GM12878 (cell line): ENCODE measurements at regions not wholly inside any gene's neighbourhood (a gene's known extent, or its start where the extent isn't known, plus 50 kb on each side); places are given as distances from the start of the nearest gene placed in this dataset.

Experiments
- ATAC-seq: fragments of 200-7000 bp; cut with Tn5 transposase; 3 replicates; pipeline ENCODE4 v1.9.1; 2020; ENCODE audit warnings: mild to moderate bottlenecking, moderate library complexity
- BruUV-seq: library from RNA; stranded (reverse); fragments of 400-500 nt; replicated peaks from 2 replicates; lab custom pipeline; 2021; lab: Mats Ljungman, UMichigan
- CTCF ChIA-PET: fragments of 300-600 bp; sonication (Branson Sonifier 250); formaldehyde crosslinking; extraction: SDS; loops from one replicate; lab custom pipeline; 2021; ENCODE audit warnings: inconsistent platforms; lab: Yijun Ruan, JAX
- POLR2A ChIA-PET: fragments of 350-600 bp; formaldehyde crosslinking; extraction: SDS; loops from one replicate; lab custom pipeline; 2021; ENCODE audit warnings: inconsistent platforms; lab: Charles Lee
- RAD21 ChIA-PET: fragments of 300-600 bp; sonication (Branson Sonifier 250); formaldehyde crosslinking; loops from one replicate; lab custom pipeline; 2023; ENCODE audit warnings: antibody characterized with exemption; ENCODE audit not compliant: unreplicated experiment; lab: Charles Lee
- SMC1A ChIA-PET: fragments of 300-600 bp; sonication (Branson Sonifier 250); formaldehyde crosslinking; loops from one replicate; lab custom pipeline; 2023; ENCODE audit not compliant: unreplicated experiment, uncharacterized antibody; lab: Charles Lee
- DNase-seq: peaks from one replicate; pipeline ENCODE4 v3.0.0-alpha.2; 2011; ENCODE audit warnings: low read depth, low spot score
- FAIRE-seq: peaks from 3 replicates; lab custom pipeline; 2011; peaks lifted over from hg19 to GRCh38; lab: Jason Lieb, UNC
- H2AFZ ChIP-seq: 2 replicates; pipeline ENCODE4 v1.6.0; 2011; ENCODE audit warnings: low read depth, low read length, control low read depth; ENCODE audit not compliant: control insufficient read depth
- H3K27ac ChIP-seq: 2 replicates; pipeline ENCODE4 v1.5.1; 2011; ENCODE audit warnings: control low read depth; ENCODE audit not compliant: control insufficient read depth, insufficient read depth
- H3K27me3 ChIP-seq, 2 experiments: replicated peaks in 1 of 2; 2 replicates each; pipeline versions ENCODE4 v1.6.0 to v1.6.1; 2011; ENCODE audit warnings: low read length in 1 of 2; ENCODE audit not compliant: control insufficient read depth in 2 of 2, insufficient read depth in 2 of 2
- H3K36me3 ChIP-seq, 2 experiments: 2 replicates each; pipeline ENCODE4 v1.5.1; 2011; ENCODE audit warnings: low read length in 1 of 2; ENCODE audit not compliant: control insufficient read depth in 2 of 2, insufficient read depth in 2 of 2
- H3K4me1 ChIP-seq: 2 replicates; pipeline ENCODE4 v1.6.1; 2011; ENCODE audit warnings: mild to moderate bottlenecking, low read length, moderate library complexity, mixed read lengths; ENCODE audit not compliant: control insufficient read depth, insufficient read depth
- H3K4me2 ChIP-seq: 2 replicates; pipeline ENCODE4 v1.6.0; 2011; ENCODE audit warnings: control low read depth; ENCODE audit not compliant: control insufficient read depth, insufficient read depth
- H3K4me3 ChIP-seq: fragments of 200-600 bp; sonication (generic); 2 replicates; pipeline ENCODE4 v1.5.1; 2016
- H3K79me2 ChIP-seq: 2 replicates; pipeline ENCODE4 v1.6.0; 2011; ENCODE audit warnings: low read length; ENCODE audit not compliant: control insufficient read depth, insufficient read depth
- H3K9ac ChIP-seq: 2 replicates; pipeline ENCODE4 v1.8.0; 2011; ENCODE audit warnings: low read length, control low read depth, mixed read lengths; ENCODE audit not compliant: control insufficient read depth, insufficient read depth
- H3K9me3 ChIP-seq: replicated peaks from 3 replicates; pipeline ENCODE4 v1.5.1; 2011; ENCODE audit warnings: mild to moderate bottlenecking, low read length; ENCODE audit not compliant: control insufficient read depth, insufficient read depth
- H4K20me1 ChIP-seq: 2 replicates; pipeline ENCODE4 v1.6.0; 2011; ENCODE audit not compliant: control insufficient read depth, insufficient read depth
- ETV6 ChIP-seq, 2 experiments: fragments of 450-650 bp in 1 of 2; IDR thresholded peaks in 1 of 2; conservative IDR thresholded peaks in 1 of 2; 2 replicates each; pipeline ENCODE4 v1.6.1; 2014; ENCODE audit warnings: antibody characterized with exemption in 1 of 2, borderline replicate concordance in 1 of 2, low read depth in 1 of 2, mild to moderate bottlenecking in 1 of 2, moderate library complexity in 1 of 2
- HDAC6 ChIP-seq: fragments of 200-600 bp; sonication (generic); IDR thresholded peaks from one replicate; pipeline ENCODE4 v1.8.0; 2017; ENCODE audit warnings: antibody characterized with exemption; ENCODE audit not compliant: unreplicated experiment
- KLF5 ChIP-seq: fragments of 450-650 bp; IDR thresholded peaks from 2 replicates; pipeline ENCODE4 v1.6.1; 2014; ENCODE audit warnings: mild to moderate bottlenecking; ENCODE audit not compliant: partially characterized antibody
- POLR2AphosphoS2 ChIP-seq: IDR thresholded peaks from 2 replicates; pipeline ENCODE4 v1.6.1; 2011; ENCODE audit warnings: low read depth, mild to moderate bottlenecking, low read length, improper control_type of control experiment, moderate library complexity
- RB1 ChIP-seq: fragments of 450-650 bp; formaldehyde crosslinking; IDR thresholded peaks from 2 replicates; pipeline ENCODE4 v1.6.1; 2017; ENCODE audit warnings: mild to moderate bottlenecking, borderline replicate concordance
- TCF7 ChIP-seq: IDR thresholded peaks from 2 replicates; pipeline ENCODE4 v1.6.1; 2014; ENCODE audit warnings: antibody characterized with exemption, borderline replicate concordance
- WGBS: methylation state at CpG from one replicate; pipeline ENCODE4 v1.1.6; 2016; ENCODE audit warnings: low lambda C conversion rate; ENCODE audit not compliant: insufficient replicate concordance, insufficient coverage; ENCODE audit errors: missing lambda C conversion rate; 5-methylcytosine and 5-hydroxymethylcytosine counted together
- in situ Hi-C: fragments of 300-500 bp; cut with MboI; formaldehyde crosslinking; loops from 9 replicates; pipeline ENCODE4 v1.14.3; 2018; ENCODE audit warnings: mixed read lengths
- intact Hi-C: fragments of 100-400 bp; cut with micrococcal nuclease; formaldehyde crosslinking; loops from one replicate; pipeline ENCODE4 v1.14.2; 2022; ENCODE audit not compliant: unreplicated experiment

DNA sequence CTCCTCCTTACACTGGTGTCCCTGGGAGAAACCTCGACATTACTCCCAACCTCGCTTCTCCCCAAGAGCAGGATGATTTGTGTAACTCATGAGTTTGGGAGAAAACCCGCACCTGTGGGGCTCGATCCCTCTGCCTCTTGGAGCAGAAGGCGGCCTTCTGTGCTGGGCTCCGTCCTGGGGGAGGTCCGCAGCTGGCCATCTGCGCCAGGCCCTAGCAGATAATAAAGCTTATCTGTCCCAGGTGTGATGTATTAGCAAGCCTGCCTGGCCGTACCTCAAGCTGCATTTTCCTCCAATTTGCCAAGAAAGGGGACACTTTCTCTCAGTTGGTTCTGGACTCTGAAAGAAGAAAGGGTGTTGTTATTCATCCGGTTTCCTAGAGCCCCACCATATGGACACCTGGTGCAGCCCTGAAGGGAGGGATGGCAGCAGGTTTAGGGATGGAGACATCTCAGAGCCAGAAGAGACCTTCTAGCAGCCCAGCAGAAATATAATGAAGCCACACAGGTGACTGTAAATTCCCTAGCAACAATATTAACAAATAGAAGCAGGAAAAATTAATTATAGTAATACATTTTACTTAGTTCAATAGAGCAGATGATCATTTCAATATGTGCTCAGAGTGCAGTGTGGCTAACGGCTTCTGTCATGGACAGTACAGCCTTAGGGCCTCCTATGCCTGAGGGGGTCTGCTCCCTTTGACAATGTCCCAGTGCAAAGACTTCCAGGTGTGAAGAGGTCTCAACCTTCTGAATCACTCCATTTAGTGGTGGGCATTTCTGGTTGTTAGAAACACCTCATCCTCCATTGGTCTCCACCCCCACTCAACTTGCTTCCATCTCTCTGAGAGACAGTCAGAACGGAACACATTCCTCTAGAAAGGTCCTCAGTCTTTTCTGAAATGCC is 94.8 kb downstream of the CPN2 start:
- Histone ChIP-seq H3K27ac (no peak overlapping the region), H3K79me2 (no peaks in the 10 kb centered on the region), H2AFZ (peak overlapping the region; percentile 91), H4K20me1 (no peaks in the 10 kb centered on the region), H3K36me3 (no peaks in the 10 kb centered on the region), H3K27me3 (peaks cover 0 to 1% of the 10 kb centered on the region in 2 experiments; a peak in 1 of 4 replicates), H3K9me3 (no peaks in the 10 kb centered on the region; the same call in 2 of the 3 replicates), H3K4me1 (peaks cover 7% of the 10 kb centered on the region), H3K4me3 (no peak overlapping the region), H3K9ac (no peak overlapping the region), H3K4me2 (no peak overlapping the region)
- ChIA-PET SMC1A (interaction anchor here (1.0 kb wide), 1 partner anchor 593 kb away, joined by 3 read pairs; no protein-coding TSS in a partner anchor), POLR2A (no interaction called here), CTCF (no interaction called here), RAD21 (interaction anchor here (1.1 kb wide), 1 partner anchor 59 kb away, joined by 3 read pairs; no protein-coding TSS in a partner anchor)
- DNase-seq: no peak
- intact Hi-C loops: no loop called here
- no TSS peak for BruUV-seq
- WGBS: 92% methylated on average over 12 of the region's 12 CpGs
- in situ Hi-C loops: no loop called here
- TF ChIP-seq KLF5: no peak
- TF ChIP-seq ETV6 (conservative IDR thresholded peaks at IDR 0.05 in 1 of 2, IDR thresholded peaks at IDR 0.05 in 1 of 2; ENCODE audit: borderline replicate concordance in 1 of 2, low read depth in 1 of 2): no peak
- no peak for TF ChIP-seq POLR2AphosphoS2
- TF ChIP-seq TCF7: no peak
- TF ChIP-seq RB1: no peak
- TF ChIP-seq HDAC6: no peak
- no peak for ATAC-seq
- FAIRE-seq: no peak
